K562 (cell line): ENCODE measurements at regions not wholly inside any gene's neighbourhood (a gene's known extent, or its start where the extent isn't known, plus 50 kb on each side); places are given as distances from the start of the nearest gene placed in this dataset.

Experiments used
- ATAC-seq: fragments of 200-7000 bp; cut with Tn5 transposase; 3 replicates; pipeline ENCODE4 v1.9.1; 2020; ENCODE audit warnings: moderate library complexity
- BruUV-seq: library from RNA; stranded (reverse); fragments of 400-500 nt; replicated peaks from 2 replicates; lab custom pipeline; 2021; lab: Mats Ljungman, UMichigan
- CTCF ChIA-PET: fragments of 300-600 bp; formaldehyde crosslinking; extraction: SDS; loops from one replicate; lab custom pipeline; 2021; ENCODE audit warnings: low intra/inter-chr PET ratio; lab: Yijun Ruan, JAX
- POLR2A ChIA-PET: fragments of 300-600, 350-650 bp; sonication (Branson Sonifier 250); formaldehyde crosslinking; extraction: SDS; loops from one replicate; lab custom pipeline; 2021; ENCODE audit warnings: antibody characterized with exemption, inconsistent platforms; lab: Yijun Ruan, JAX
- DNase-seq, 4 experiments: peaks; one replicate each; pipeline versions ENCODE4 v3.0.0 to v3.0.0-alpha.2; 2011 to 2018; ENCODE audit warnings: low spot score in 3 of 4, mixed read lengths in 3 of 4; ENCODE audit errors: extremely low read depth in 1 of 4
- FAIRE-seq: peaks from 2 replicates; lab custom pipeline; 2011; peaks lifted over from hg19 to GRCh38; lab: Jason Lieb, UNC
- H2AFZ ChIP-seq: 2 replicates; pipeline ENCODE4 v1.6.0; 2011; ENCODE audit warnings: low read depth, low read length, control low read depth, inconsistent platforms
- H3K27ac ChIP-seq: fragments of 200-600 bp; 3 replicates; pipeline ENCODE4 v1.8.0; 2011; ENCODE audit warnings: low read depth, mild to moderate bottlenecking, control low read depth, inconsistent platforms, low read length, moderate library complexity, mixed read lengths; ENCODE audit errors: extremely low read depth
- H3K27me3 ChIP-seq, 2 experiments: fragments of 300-600 bp in 1 of 2; 2 replicates in 1 of 2; 3 replicates in 1 of 2; pipeline versions ENCODE4 v1.6.0 to v1.8.0; 2011; ENCODE audit warnings: inconsistent platforms in 2 of 2, low read length in 2 of 2, mild to moderate bottlenecking in 1 of 2, mixed read lengths in 1 of 2, moderate library complexity in 1 of 2; ENCODE audit not compliant: control insufficient read depth in 2 of 2, insufficient read depth in 2 of 2
- H3K36me3 ChIP-seq: fragments of 300-600 bp; 3 replicates; pipeline ENCODE4 v1.8.0; 2011; ENCODE audit warnings: mild to moderate bottlenecking, low read length, inconsistent platforms; ENCODE audit not compliant: control insufficient read depth, insufficient read depth
- H3K4me1 ChIP-seq, 2 experiments: fragments of 200-600 bp in 1 of 2; replicated peaks in 1 of 2; 2 replicates in 1 of 2; 3 replicates in 1 of 2; pipeline versions ENCODE4 v1.5.1 to v1.8.0; 2011; ENCODE audit warnings: inconsistent platforms in 2 of 2, low read length in 2 of 2, mild to moderate bottlenecking in 1 of 2, mixed read lengths in 1 of 2, moderate library complexity in 1 of 2; ENCODE audit not compliant: control insufficient read depth in 2 of 2, insufficient read depth in 2 of 2
- H3K4me2 ChIP-seq: 2 replicates; pipeline ENCODE4 v1.6.1; 2011; ENCODE audit warnings: low read length, control low read depth, inconsistent platforms, mixed read lengths; ENCODE audit not compliant: insufficient read depth
- H3K4me3 ChIP-seq: fragments of 200-600 bp; sonication (generic), shearing (Covaris generic); 2 replicates; pipeline ENCODE4 v1.5.1; 2016; ENCODE audit warnings: control low read depth, inconsistent platforms
- H3K79me2 ChIP-seq: fragments of 200-600 bp; 3 replicates; pipeline ENCODE4 v1.8.0; 2011; ENCODE audit warnings: low read length, inconsistent platforms; ENCODE audit not compliant: control insufficient read depth, insufficient read depth
- H3K9ac ChIP-seq, 2 experiments: 2 replicates each; pipeline versions ENCODE4 v1.6.0 to v1.6.1; 2011; ENCODE audit warnings: low read depth in 2 of 2, low read length in 2 of 2, control low read depth in 1 of 2, inconsistent platforms in 1 of 2, mild to moderate bottlenecking in 1 of 2, mixed read lengths in 1 of 2; ENCODE audit not compliant: insufficient read depth in 1 of 2
- H3K9me1 ChIP-seq: one replicate; pipeline ENCODE4 v1.6.0; 2011; ENCODE audit warnings: inconsistent platforms, mild to moderate bottlenecking, low read length, moderate library complexity; ENCODE audit not compliant: control insufficient read depth, insufficient read depth
- H3K9me3 ChIP-seq: replicated peaks from 2 replicates; pipeline ENCODE4 v1.5.1; 2011; ENCODE audit warnings: low read depth, low read length, inconsistent platforms; ENCODE audit not compliant: control insufficient read depth, insufficient read depth
- H4K20me1 ChIP-seq: replicated peaks from 2 replicates; pipeline ENCODE4 v1.6.1; 2011; ENCODE audit warnings: low read length, inconsistent platforms, mixed read lengths; ENCODE audit not compliant: control insufficient read depth, insufficient read depth
- AFF4 ChIP-seq: sonication (generic); formaldehyde crosslinking; IDR thresholded peaks from 2 replicates; pipeline ENCODE4 v1.8.0; 2023; ENCODE audit warnings: mild to moderate bottlenecking, missing genetic modification reagents
- ATF6 ChIP-seq: sonication (generic); formaldehyde crosslinking; IDR thresholded peaks from 2 replicates; pipeline ENCODE4 v1.4.0; 2020; ENCODE audit warnings: mild to moderate bottlenecking, missing genetic modification reagents
- HMGN3 ChIP-seq: IDR thresholded peaks from 2 replicates; pipeline ENCODE4 v1.6.1; 2011; ENCODE audit warnings: borderline replicate concordance, low read depth, mild to moderate bottlenecking, mixed read lengths, low read length; ENCODE audit not compliant: insufficient read length; ENCODE audit errors: extremely low read depth
- JUN ChIP-seq, 2 experiments: sonication (generic) in 1 of 2; formaldehyde crosslinking in 1 of 2; IDR thresholded peaks; 2 replicates each; pipeline versions ENCODE4 v1.6.1 to v1.8.0; 2012 to 2022; ENCODE audit warnings: borderline replicate concordance in 2 of 2, mild to moderate bottlenecking in 2 of 2, improper control_type of control experiment in 1 of 2, low read depth in 1 of 2, low read length in 1 of 2, missing genetic modification reagents in 1 of 2
- KAT2B ChIP-seq: IDR thresholded peaks from one replicate; pipeline ENCODE4 v1.6.1; 2012; ENCODE audit warnings: low read depth, mild to moderate bottlenecking, control low read depth, inconsistent platforms, low read length, moderate library complexity
- KDM2B ChIP-seq: fragments of 250-450 bp; sonication (Bioruptor Pico); IDR thresholded peaks from 2 replicates; pipeline ENCODE4 v1.8.0; 2021; ENCODE audit warnings: mild to moderate bottlenecking, moderate library complexity
- NEUROD1 ChIP-seq: fragments of 150-350 bp; IDR thresholded peaks from 2 replicates; pipeline ENCODE4 v1.6.1; 2014; ENCODE audit warnings: borderline replicate concordance, low read length, low read depth; ENCODE audit not compliant: partially characterized antibody
- ZNF699 ChIP-seq: fragments of 250-450 bp; sonication (Bioruptor Pico); IDR thresholded peaks from 2 replicates; pipeline ENCODE4 v1.8.0; 2021; ENCODE audit warnings: mild to moderate bottlenecking, moderate library complexity; ENCODE audit not compliant: insufficient replicate concordance
- WGBS: fragments of 100-300 bp; shearing (Covaris generic); methylation state at CpG from one replicate; pipeline ENCODE4 v1.1.6; 2016; ENCODE audit warnings: low coverage, mixed read lengths; ENCODE audit not compliant: insufficient coverage; ENCODE audit errors: missing lambda C conversion rate; 5-methylcytosine and 5-hydroxymethylcytosine counted together
- in situ Hi-C: fragments of 300-500 bp; cut with MboI; formaldehyde crosslinking; loops from 4 replicates; pipeline ENCODE4 v1.15.0; 2018; ENCODE audit warnings: inconsistent platforms, mixed read lengths
- intact Hi-C: fragments of 100-400 bp; cut with micrococcal nuclease; formaldehyde crosslinking; loops from 2 replicates; pipeline ENCODE4 v1.14.2; 2022

GRCh38 chr14:43285575-43285974 is 1221.5 kb downstream of the FSCB start:
- BruUV-seq = no TSS peak
- Histone ChIP-seq H3K4me2 (no peak overlapping the region), H3K4me1 (no peaks in the 10 kb centered on the region), H3K36me3 (no peaks in the 10 kb centered on the region), H3K9me3 (no peaks in the 10 kb centered on the region), H3K79me2 (no peaks in the 10 kb centered on the region), H3K27me3 (no peaks in the 10 kb centered on the region), H4K20me1 (no peaks in the 10 kb centered on the region), H3K4me3 (no peak overlapping the region), H3K9ac (no peak overlapping the region), H2AFZ (no peak overlapping the region), H3K9me1 (no peaks in the 10 kb centered on the region)
- no peak for DNase-seq
- intact Hi-C loops = no loop called here
- FAIRE-seq = no peak
- no peak for ATAC-seq
- ChIA-PET CTCF (no interaction called here), POLR2A (no interaction called here)
- TF ChIP-seq ATF6 (no peak), ZNF699 (CRISPR knock-in tag) (no peak), HMGN3 (no peak)
- TF ChIP-seq, all 486 proteins: peak for 0
- in situ Hi-C loops = no loop called here
- no peak overlapping the region for H3K27ac ChIP-seq

- Histone ChIP-seq H3K36me3 (no peaks in the 10 kb centered on the region), H3K27ac (no peak overlapping the region), H3K9me3 (no peaks in the 10 kb centered on the region), H3K4me3 (no peak overlapping the region), H3K4me1 (no peaks in the 10 kb centered on the region), H3K9ac (no peak overlapping the region), H4K20me1 (no peaks in the 10 kb centered on the region), H3K9me1 (no peaks in the 10 kb centered on the region), H3K27me3 (no peaks in the 10 kb centered on the region), H3K79me2 (no peaks in the 10 kb centered on the region), H2AFZ (no peak overlapping the region), H3K4me2 (no peak overlapping the region)
- intact Hi-C loops (no loop called here), in situ Hi-C loops (no loop called here)
- ChIA-PET CTCF (no interaction called here), POLR2A (no interaction called here)
- FAIRE-seq (no peak), ATAC-seq (no peak), DNase-seq (no peak)
- 0% methylated on average over 4 of the region's 4 CpGs for WGBS
- BruUV-seq = no TSS peak
- TF ChIP-seq NEUROD1 = no peak
- no peak for TF ChIP-seq KDM2B (CRISPR knock-in tag)
- no peak for TF ChIP-seq AFF4 (CRISPR knock-in tag)
- TF ChIP-seq KAT2B = no peak
- TF ChIP-seq JUN (IDR thresholded peaks at IDR 0.05; ENCODE audit: borderline replicate concordance, low read depth, low read length) = no peak
- no peak for TF ChIP-seq JUN (CRISPR knock-in tag; IDR thresholded peaks at IDR 0.05; ENCODE audit: borderline replicate concordance)
Observed at GRCh38 chr14:43260056-43260455, 1247.0 kb downstream of the FSCB start.
